A673 (cell line): ENCODE measurements at regions not wholly inside any gene's neighbourhood (a gene's known extent, or its start where the extent isn't known, plus 50 kb on each side); places are given as distances from the start of the nearest gene placed in this dataset.

Experiments used
- BruUV-seq: library from RNA; stranded (reverse); fragments of 400-500 nt; replicated peaks from 2 replicates; lab custom pipeline; 2021; lab: Mats Ljungman, UMichigan
- CTCF ChIA-PET: fragments of 300-600 bp; sonication (Branson Sonifier 250); formaldehyde crosslinking; loops from one replicate; lab custom pipeline; 2022; ENCODE audit warnings: antibody characterized with exemption; lab: Charles Lee
- POLR2A ChIA-PET: fragments of 300-600 bp; sonication (Branson Sonifier 250); formaldehyde crosslinking; loops from one replicate; lab custom pipeline; 2022; ENCODE audit warnings: antibody characterized with exemption; ENCODE audit not compliant: low non-redundant PET; lab: Charles Lee
- DNase-seq: peaks from one replicate; pipeline ENCODE4 v3.0.0-alpha.2; 2015; ENCODE audit warnings: low spot score
- H3K27ac ChIP-seq: fragments of 200-600 bp; sonication (generic); 2 replicates; pipeline ENCODE4 v1.5.1; 2016; ENCODE audit warnings: mixed run types, low read depth, mild to moderate bottlenecking, mixed read lengths, antibody characterized with exemption, low read length; ENCODE audit not compliant: poor library complexity, severe bottlenecking
- H3K27me3 ChIP-seq: fragments of 200-600 bp; sonication (generic); replicated peaks from 2 replicates; pipeline ENCODE4 v1.6.1; 2017; ENCODE audit warnings: mixed run types, low read depth, mild to moderate bottlenecking, mixed read lengths, antibody characterized with exemption, low read length; ENCODE audit not compliant: insufficient read depth, poor library complexity
- H3K36me3 ChIP-seq: fragments of 200-600 bp; sonication (generic); 2 replicates; pipeline ENCODE4 v1.6.1; 2016; ENCODE audit warnings: mixed run types, mild to moderate bottlenecking, mixed read lengths, antibody characterized with exemption, low read length; ENCODE audit not compliant: insufficient read depth, poor library complexity, severe bottlenecking
- H3K4me1 ChIP-seq: fragments of 200-600 bp; sonication (generic); 2 replicates; pipeline ENCODE4 v1.6.1; 2017; ENCODE audit warnings: mixed run types, mild to moderate bottlenecking, mixed read lengths, antibody characterized with exemption, low read length; ENCODE audit not compliant: insufficient read depth, poor library complexity, severe bottlenecking
- H3K4me3 ChIP-seq: fragments of 200-600 bp; sonication (generic); 2 replicates; pipeline ENCODE4 v1.5.1; 2016; ENCODE audit warnings: low read depth, mixed run types, mild to moderate bottlenecking, mixed read lengths, low read length; ENCODE audit not compliant: poor library complexity, severe bottlenecking
- H3K9me3 ChIP-seq: fragments of 200-600 bp; sonication (generic); 2 replicates; pipeline ENCODE4 v1.6.1; 2016; ENCODE audit warnings: mixed run types, low read depth, mild to moderate bottlenecking, mixed read lengths, antibody characterized with exemption, low read length; ENCODE audit not compliant: poor library complexity, severe bottlenecking
- EZH2 ChIP-seq: fragments of 200-600 bp; sonication (generic); IDR thresholded peaks from 2 replicates; pipeline ENCODE4 v1.6.1; 2017; ENCODE audit warnings: borderline replicate concordance, low read depth, mild to moderate bottlenecking, mixed read lengths, antibody characterized with exemption, low read length; ENCODE audit not compliant: poor library complexity, severe bottlenecking
- intact Hi-C: fragments of 100-400 bp; cut with micrococcal nuclease; formaldehyde crosslinking; loops from one replicate; pipeline ENCODE4 v1.10.0; 2022; ENCODE audit not compliant: unreplicated experiment
- TF ChIP-seq, protein P1 (sequence below): fragments of 300-800, 200-600 bp; sonication (generic); conservative IDR thresholded peaks from 2 replicates; pipeline ENCODE4 v1.5.1; 2017; ENCODE audit warnings: low read depth, mild to moderate bottlenecking, antibody characterized with exemption, low read length, moderate library complexity, mixed read lengths

GRCh38 chr6:37093728-37094069 lies 76.3 kb upstream of the PIM1 start:
- Histone ChIP-seq H3K9me3 (no peaks in the 10 kb centered on the region), H3K27ac (no peak overlapping the region), H3K27me3 (no peaks in the 10 kb centered on the region), H3K4me3 (no peak overlapping the region), H3K36me3 (no peaks in the 10 kb centered on the region), H3K4me1 (no peaks in the 10 kb centered on the region)
- ChIA-PET POLR2A (no interaction called here), CTCF (no interaction called here)
- no peak for DNase-seq
- BruUV-seq = no TSS peak
- intact Hi-C loops = no loop called here
- no peak for TF ChIP-seq EZH2
- TF ChIP-seq, protein P1, sequence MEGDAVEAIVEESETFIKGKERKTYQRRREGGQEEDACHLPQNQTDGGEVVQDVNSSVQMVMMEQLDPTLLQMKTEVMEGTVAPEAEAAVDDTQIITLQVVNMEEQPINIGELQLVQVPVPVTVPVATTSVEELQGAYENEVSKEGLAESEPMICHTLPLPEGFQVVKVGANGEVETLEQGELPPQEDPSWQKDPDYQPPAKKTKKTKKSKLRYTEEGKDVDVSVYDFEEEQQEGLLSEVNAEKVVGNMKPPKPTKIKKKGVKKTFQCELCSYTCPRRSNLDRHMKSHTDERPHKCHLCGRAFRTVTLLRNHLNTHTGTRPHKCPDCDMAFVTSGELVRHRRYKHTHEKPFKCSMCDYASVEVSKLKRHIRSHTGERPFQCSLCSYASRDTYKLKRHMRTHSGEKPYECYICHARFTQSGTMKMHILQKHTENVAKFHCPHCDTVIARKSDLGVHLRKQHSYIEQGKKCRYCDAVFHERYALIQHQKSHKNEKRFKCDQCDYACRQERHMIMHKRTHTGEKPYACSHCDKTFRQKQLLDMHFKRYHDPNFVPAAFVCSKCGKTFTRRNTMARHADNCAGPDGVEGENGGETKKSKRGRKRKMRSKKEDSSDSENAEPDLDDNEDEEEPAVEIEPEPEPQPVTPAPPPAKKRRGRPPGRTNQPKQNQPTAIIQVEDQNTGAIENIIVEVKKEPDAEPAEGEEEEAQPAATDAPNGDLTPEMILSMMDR = no peak

- H3K36me3 ChIP-seq = no peaks in the 10 kb centered on the region
- POLR2A ChIA-PET = no interaction called here
- no peak for TF ChIP-seq EZH2
- TF ChIP-seq, protein P1 = no peak
- intact Hi-C loops = no loop called here
- DNase-seq = no peak
- peaks cover 2% of the 10 kb centered on the region for H3K4me1 ChIP-seq
- no peak overlapping the region for H3K27ac ChIP-seq
- H3K27me3 ChIP-seq = no peaks in the 10 kb centered on the region
- no TSS peak for BruUV-seq
- CTCF ChIA-PET = interaction anchor here (0.9 kb wide), 1 partner anchor 193 kb away, joined by 3 read pairs; no protein-coding TSS in a partner anchor
- no peak overlapping the region for H3K4me3 ChIP-seq
- H3K9me3 ChIP-seq = no peaks in the 10 kb centered on the region
These were observed 74.0 kb upstream of the PIM1 start for GRCh38 chr6:37095997-37096396.

- POLR2A ChIA-PET = no interaction called here
These were observed 72.6 kb upstream of the PIM1 start for GRCh38 chr6:37097335-37097734.

More at GRCh38 chr6:37097335-37097734, 72.6 kb upstream of the PIM1 start:
- Histone ChIP-seq H3K27me3 (no peaks in the 10 kb centered on the region), H3K4me1 (peaks cover 14% of the 10 kb centered on the region), H3K27ac (no peak overlapping the region), H3K4me3 (no peak overlapping the region), H3K9me3 (no peaks in the 10 kb centered on the region), H3K36me3 (no peaks in the 10 kb centered on the region)
- no peak for TF ChIP-seq EZH2
- TF ChIP-seq, protein P1 = no peak
- no TSS peak for BruUV-seq
- DNase-seq = no peak
- CTCF ChIA-PET = no interaction called here
- intact Hi-C loops = no loop called here
